ENCODE measurements at regions not wholly inside any gene's neighbourhood (a gene's known extent, or its start where the extent isn't known, plus 50 kb on each side); places are given as distances from the start of the nearest gene placed in this dataset.
"Not testable (repeated sequence)": the region's sequence is repeated elsewhere in the genome, so short reads cannot be mapped to it uniquely, and the experiment has no call there.

GRCh38 chr3:109804697-109805096 lies 467.4 kb upstream of the DPPA4 start:
- peak; percentile 60 for DNase-seq (ENCODE audit: low read depth)

GRCh38 chr3:109806929-109807328 lies 469.6 kb upstream of the DPPA4 start:
- DNase-seq (ENCODE audit: low read depth), result peak; percentile 59

DNA sequence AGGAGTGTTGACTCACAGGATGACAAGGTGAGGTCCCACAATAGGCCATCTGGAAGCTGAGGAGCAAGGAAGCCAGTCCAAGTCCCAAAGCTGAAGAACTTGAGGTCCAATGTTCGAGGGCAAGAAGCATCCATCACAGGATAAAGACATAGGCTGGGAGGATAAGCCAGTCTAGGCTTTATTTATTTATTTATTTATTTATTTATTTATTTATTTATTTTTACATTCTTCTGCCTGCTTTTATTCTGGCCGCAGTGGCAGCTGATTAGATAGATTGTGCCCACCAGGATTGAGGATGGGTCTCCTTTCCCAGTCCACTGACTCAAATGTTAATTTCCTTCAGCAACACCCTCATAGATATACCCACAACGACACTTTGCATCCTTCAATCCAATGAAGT lies 472.2 kb upstream of the DPPA4 start:
- no peak for DNase-seq (ENCODE audit: low read depth)

DNA sequence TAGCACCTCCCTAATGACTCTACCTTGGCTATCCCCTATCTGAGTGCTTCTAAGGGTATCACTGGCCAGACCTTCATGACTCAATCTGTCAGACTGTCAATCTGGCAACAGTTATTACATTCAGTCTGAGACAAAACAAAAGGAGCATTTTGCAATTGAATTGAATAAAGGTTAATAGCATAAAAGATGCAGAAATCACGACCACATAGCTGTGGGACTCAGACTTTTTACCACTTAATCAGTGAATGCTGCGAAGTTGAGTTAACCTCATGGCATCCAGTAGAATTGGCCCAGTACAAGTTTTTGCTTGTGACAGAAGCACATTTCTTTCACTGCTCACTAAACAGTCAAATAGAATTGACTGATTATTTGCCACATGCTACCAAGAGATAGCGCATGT lies 480.7 kb upstream of the DPPA4 start:
- no peak for DNase-seq (ENCODE audit: low read depth)

- DNase-seq (ENCODE audit: low read depth), result peak; percentile 18
Measured at GRCh38 chr3:109819734-109820133, 482.4 kb upstream of the DPPA4 start.

GRCh38 chr3:109825971-109826810 lies 488.8 kb upstream of the DPPA4 start:
- no peak for DNase-seq (ENCODE audit: low read depth)

DNA sequence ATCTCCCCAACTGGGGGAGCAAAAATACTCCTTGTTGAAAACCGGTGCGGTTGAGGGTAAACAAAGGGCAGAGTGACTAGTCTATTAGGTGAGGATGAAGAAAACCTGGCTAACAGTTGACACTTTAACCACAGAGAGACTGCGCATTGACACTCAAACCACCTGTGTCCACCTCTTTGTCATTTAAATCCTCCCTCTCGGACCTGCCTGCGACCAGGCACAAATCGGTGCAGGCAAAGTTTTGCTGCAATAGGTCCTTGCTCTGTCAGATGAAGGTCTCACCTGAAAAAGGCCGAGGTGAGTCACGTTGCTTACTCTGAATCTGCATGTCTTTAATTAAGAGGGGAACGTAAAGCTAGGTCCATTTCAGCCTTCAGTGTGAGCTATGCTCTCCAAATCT lies 494.1 kb upstream of the DPPA4 start:
- no peak for DNase-seq (ENCODE audit: low read depth)

DNA sequence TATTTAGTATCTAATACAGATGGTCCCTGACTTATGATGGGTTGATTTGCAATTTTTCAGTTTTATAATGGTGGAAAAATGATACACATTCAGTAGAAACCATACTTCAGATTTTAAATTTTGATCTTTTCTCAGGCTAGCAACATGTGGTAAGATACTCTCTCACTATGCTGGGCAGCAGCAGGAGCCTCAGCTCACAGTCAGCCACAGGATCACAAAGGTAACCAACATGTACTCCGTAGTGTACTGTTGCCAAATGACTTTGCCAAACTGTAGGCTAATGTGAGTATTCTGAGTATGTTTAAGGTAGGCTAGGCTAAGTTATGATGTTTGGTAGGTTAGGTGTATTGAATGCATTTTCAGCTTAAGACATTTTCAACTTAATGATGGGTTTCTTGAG lies 498.6 kb upstream of the DPPA4 start:
- DNase-seq (ENCODE audit: low read depth), result no peak

GRCh38 chr3:109851854-109852253 lies 514.5 kb upstream of the DPPA4 start:
- DNase-seq (ENCODE audit: low read depth), result no peak

DNA sequence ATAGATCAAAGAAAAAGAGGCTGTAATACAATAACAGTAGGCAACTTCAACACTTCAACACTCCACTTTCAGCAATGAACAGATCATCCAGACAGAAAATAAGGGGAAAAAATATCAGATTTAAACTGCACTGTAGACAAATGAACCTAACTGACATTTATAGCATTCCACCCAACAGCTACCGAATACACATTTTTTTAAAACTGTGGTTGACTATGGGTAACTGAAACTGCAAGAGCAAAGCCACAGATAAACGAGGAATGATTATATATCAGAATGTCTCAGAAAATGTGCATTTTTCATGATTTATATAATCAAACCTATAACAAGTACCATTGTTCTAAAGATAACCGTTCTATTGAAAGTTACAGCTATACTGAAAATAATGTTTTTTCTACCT lies 514.9 kb upstream of the DPPA4 start:
- DNase-seq (ENCODE audit: low read depth), result no peak

GRCh38 chr3:109853077-109853731 lies 515.9 kb upstream of the DPPA4 start:
- DNase-seq (ENCODE audit: low read depth), result no peak

GRCh38 chr3:109863701-109864100 lies 526.4 kb upstream of the DPPA4 start:
- DNase-seq (ENCODE audit: low read depth), result peak; percentile 1

DNA sequence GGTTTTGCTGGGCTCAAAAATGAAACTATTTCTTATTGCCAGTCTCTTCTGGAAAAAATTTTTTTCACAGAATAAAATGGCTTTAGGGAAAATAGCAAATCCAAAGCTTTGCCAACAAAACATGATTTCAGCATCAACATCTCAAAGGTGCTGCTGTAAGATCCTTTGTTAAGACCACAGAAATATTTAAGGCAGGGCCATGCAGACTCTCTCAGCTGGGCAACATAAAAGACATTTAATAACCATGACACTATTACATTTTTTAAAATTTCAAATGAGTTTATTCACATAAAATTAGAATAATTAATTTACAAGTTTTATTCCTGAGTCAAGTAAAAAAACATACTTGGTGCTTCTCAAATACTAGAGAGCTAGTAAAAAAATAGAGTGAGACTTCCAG lies 527.1 kb upstream of the DPPA4 start:
- DNase-seq (ENCODE audit: low read depth), result no peak

- no peak for DNase-seq (ENCODE audit: low read depth)
Measured at GRCh38 chr3:109869586-109869985, 532.2 kb upstream of the DPPA4 start.

DNA sequence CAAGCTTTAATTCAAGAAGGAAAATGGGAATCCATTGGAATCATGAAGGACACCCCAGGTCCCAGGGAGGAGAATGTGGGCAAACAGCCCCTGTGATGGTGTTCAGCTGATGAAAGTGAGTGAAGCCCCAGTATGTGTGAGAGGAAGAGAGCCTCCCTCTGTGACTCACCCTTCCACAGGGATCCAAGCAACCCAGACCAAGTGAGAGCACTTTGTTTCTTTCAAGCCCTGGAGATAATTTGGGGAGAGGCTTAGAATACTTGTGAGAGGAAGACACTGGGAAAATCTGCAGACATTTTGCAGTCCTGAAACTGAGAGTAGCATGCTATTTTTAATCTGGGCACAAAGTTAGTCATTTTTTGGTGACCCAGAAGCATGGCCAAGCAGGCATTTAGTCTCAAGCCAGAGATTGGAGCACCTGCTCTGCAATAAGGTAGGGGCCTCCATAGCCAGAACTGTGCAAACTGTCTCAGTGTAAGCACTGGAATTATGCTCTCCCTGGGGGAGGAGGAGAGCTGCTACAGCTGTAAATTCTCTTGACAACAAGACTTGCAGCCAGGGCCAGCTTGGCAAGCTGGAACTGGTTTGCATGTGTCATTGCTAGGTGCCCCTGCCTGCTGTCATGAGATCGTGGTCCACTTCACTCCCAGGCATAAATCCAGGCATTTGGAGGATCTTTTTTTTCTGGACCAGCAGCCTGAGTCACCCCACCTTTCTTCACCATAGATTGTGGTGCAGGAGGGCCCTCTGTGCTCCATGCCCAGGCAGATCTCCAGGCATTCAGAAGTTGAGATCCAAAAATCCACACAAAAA lies 537.8 kb upstream of the DPPA4 start:
- DNase-seq (ENCODE audit: low read depth), result peak; percentile 3

DNA sequence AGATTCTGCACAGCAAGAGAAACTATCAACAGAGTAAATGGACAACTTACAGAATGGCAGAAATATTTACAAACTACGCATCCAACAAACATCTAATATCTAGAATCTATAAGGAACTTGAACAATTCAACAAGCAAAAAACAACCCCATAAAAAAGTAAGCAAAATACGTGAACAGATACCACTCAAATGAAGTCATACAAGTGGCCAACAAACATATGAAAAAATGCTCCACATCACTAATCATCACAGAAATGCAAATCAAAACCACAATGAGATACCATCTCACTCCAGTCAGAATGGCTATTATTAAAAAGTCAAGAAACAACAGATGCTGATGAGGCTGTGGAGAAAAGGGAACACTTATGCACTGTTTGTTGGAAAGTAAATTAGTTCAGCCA lies 540.3 kb upstream of the DPPA4 start:
- not testable (repeated sequence) for DNase-seq (ENCODE audit: low read depth)

- no peak for DNase-seq (ENCODE audit: low read depth)
Measured at GRCh38 chr3:109882144-109882543, 544.8 kb upstream of the DPPA4 start.

DNA sequence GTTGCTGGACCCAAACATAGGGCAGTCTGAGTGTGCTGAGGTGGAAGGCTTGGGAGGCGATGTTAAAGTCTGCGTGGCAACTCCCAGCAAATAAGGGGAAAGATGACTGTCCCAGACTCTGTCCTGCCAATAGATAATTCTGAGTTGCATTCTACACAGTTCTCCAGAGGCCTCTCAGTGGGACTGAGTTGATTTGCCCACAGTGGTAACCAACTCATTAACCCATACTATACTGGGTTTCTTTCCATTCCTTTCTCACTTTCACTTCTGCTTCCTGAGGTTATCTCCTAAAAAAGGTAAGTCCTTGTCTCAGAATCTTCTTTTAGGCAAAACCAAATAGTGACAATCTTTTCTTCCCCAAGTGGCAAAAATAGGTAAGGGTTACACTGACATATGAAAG lies 549.9 kb upstream of the DPPA4 start:
- no peak for DNase-seq (ENCODE audit: low read depth)

GRCh38 chr3:109888026-109888425 lies 550.7 kb upstream of the DPPA4 start:
- no peak for DNase-seq (ENCODE audit: low read depth)

DNA sequence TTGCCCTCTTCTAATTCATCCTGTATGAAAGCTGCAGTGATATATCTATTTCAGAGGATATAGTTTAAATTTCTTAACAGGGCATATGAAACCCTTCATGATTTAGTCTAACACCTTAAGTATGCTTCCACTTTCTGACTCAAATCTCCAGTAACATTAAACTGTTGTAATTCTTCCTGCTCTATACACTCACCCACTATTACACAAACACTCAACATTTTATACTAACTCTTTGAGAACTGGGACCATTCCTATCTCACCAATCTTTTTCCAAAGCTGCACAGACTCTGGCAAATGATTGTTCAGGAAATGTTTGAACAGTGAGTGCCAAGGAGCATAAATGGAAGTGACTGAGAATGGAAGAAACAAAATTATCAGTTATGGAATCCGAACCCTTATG lies 560.4 kb upstream of the DPPA4 start:
- peak; percentile 12 for DNase-seq (ENCODE audit: low read depth)

- DNase-seq (ENCODE audit: low read depth), result no peak
Measured at GRCh38 chr3:109899925-109900324, 562.6 kb upstream of the DPPA4 start.

DNA sequence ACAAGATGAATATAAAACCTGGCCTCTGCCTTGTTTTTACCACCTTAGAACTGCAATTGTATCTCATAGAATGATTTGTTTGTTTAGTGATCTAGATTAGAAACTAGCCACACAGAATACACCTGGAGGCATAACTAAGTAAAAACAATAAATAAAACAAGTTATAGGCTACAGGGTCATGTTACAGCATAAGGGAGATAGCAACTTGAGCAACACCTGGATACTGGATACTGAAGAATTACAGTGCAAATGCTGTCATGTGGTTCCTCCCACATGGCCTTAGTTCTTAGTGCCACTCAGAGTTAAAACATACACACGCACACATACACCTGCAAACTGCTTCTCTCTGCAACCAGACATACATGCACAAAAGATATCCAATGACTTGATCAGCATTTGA lies 563.4 kb upstream of the DPPA4 start:
- peak; percentile 21 for DNase-seq (ENCODE audit: low read depth)

GRCh38 chr3:109902549-109902948 lies 565.2 kb upstream of the DPPA4 start:
- no peak for DNase-seq (ENCODE audit: low read depth)
